Pancreas (tissue), 10 donors: ENCODE measurements at regions not wholly inside any gene's neighbourhood (a gene's known extent, or its start where the extent isn't known, plus 50 kb on each side); places are given as distances from the start of the nearest gene placed in this dataset.

ENCODE experiments used
- ATAC-seq, 4 donors: fragments of 200-7000 bp; cut with Tn5 transposase; one replicate each; pipeline versions ENCODE4 v1.8.0 to v1.9.1; 2020; ENCODE audit warnings: mild to moderate bottlenecking in 4 of 4, moderate library complexity in 4 of 4
- DNase-seq, 6 donors: peaks; one replicate each; pipeline ENCODE4 v3.0.0-alpha.2; 2020
- FAIRE-seq: peaks from 2 replicates; lab custom pipeline; 2012; peaks lifted over from hg19 to GRCh38; lab: Jason Lieb, UNC
- H3K27ac ChIP-seq, 4 donors: fragments of 200-600 bp; sonication (generic); 1 replicate in 3 of 4; 2 replicates in 1 of 4; pipeline versions ENCODE4 v1.5.0 to v1.8.0; 2020
- H3K27me3 ChIP-seq, 4 donors: fragments of 200-600 bp; one replicate each; pipeline ENCODE4 v1.8.0; 2021
- H3K36me3 ChIP-seq, 3 donors: fragments of 200-600 bp; sonication (generic) in 1 of 3; one replicate each; pipeline versions ENCODE4 v1.5.0 to v1.8.0; 2020 to 2021
- H3K4me1 ChIP-seq, 3 donors: fragments of 200-600 bp; one replicate each; pipeline ENCODE4 v1.8.0; 2021
- H3K4me3 ChIP-seq, 4 donors: fragments of 200-600 bp; sonication (generic) in 2 of 4; one replicate each; pipeline versions ENCODE4 v1.5.0 to v1.8.0; 2020 to 2021
- H3K9me3 ChIP-seq, 4 donors: fragments of 200-600 bp; one replicate each; pipeline ENCODE4 v1.8.0; 2021
- WGBS, 2 donors: extraction: QIAGEN DNeasy Blood & Tissue Kit; methylation state at CpG; one replicate each; pipeline ENCODE4 v1.1.7; 2013; 5-methylcytosine and 5-hydroxymethylcytosine counted together
- intact Hi-C, 3 donors: fragments of 100-400 bp; cut with DNase I; formaldehyde crosslinking; loops; one replicate each; pipeline versions ENCODE4 v1.11.1 to v1.14.2; 2022
- TF ChIP-seq, protein P1 (sequence below), 4 donors: fragments of 200-600 bp; sonication (generic) in 3 of 4; IDR thresholded peaks; one replicate each; pipeline versions ENCODE4 v1.5.0 to v1.8.0; 2021; ENCODE audit warnings: antibody characterized with exemption in 4 of 4
- donor health status: healthy with polysubstance abuse.
- donor health status: DM: no; HTN: no; CAD: no; lungs with moderate emphysema.
- donor health status: DM: no; HTN: no; CAD: no.
- donor health status: control.
- donor health status: control.
- donor health status: Bipolar disorder and iron deficiency.
- donor health status: DM: yes; HTN: yes; CAD: no.
- donor health status: DM: no; HTN: no; CAD: no.
- donor health status: DM: no; HTN: no; CAD: no.
- donor health status: DM: yes; HTN: yes; CAD: no.

DNA sequence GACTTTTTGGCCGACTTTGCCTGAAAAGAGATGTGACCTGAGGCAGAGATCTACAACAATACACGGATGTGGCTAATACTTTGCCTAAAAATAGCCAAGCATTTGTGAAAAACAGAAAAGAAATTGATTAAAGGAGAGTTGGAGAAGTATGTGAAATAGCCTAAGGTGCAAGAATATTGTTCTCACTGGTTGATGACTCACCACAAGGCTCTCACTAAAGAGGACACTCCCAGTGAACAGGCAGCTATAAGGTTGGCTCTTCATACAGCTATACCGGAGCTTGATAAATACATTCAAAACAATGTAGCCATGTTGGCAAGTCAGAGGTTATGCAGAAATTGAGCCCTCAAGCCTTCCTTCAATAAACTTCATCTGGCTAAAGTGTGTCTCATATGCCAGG is 317.2 kb upstream of the GRAMD2B start:
- TF ChIP-seq, protein P1, sequence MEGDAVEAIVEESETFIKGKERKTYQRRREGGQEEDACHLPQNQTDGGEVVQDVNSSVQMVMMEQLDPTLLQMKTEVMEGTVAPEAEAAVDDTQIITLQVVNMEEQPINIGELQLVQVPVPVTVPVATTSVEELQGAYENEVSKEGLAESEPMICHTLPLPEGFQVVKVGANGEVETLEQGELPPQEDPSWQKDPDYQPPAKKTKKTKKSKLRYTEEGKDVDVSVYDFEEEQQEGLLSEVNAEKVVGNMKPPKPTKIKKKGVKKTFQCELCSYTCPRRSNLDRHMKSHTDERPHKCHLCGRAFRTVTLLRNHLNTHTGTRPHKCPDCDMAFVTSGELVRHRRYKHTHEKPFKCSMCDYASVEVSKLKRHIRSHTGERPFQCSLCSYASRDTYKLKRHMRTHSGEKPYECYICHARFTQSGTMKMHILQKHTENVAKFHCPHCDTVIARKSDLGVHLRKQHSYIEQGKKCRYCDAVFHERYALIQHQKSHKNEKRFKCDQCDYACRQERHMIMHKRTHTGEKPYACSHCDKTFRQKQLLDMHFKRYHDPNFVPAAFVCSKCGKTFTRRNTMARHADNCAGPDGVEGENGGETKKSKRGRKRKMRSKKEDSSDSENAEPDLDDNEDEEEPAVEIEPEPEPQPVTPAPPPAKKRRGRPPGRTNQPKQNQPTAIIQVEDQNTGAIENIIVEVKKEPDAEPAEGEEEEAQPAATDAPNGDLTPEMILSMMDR (IDR thresholded peaks at IDR 0.05) = no peak
- Histone ChIP-seq H3K4me3 (no peak overlapping the region), H3K27ac (no peak overlapping the region), H3K27me3 (no peaks in the 10 kb centered on the region), H3K9me3 (no peaks in the 10 kb centered on the region), H3K36me3 (no peaks in the 10 kb centered on the region), H3K4me1 (no peaks in the 10 kb centered on the region)
- intact Hi-C loops = no loop called here
- DNase-seq = no peak
- no peak for ATAC-seq
- no peak for FAIRE-seq
- WGBS, 2 donors = 78% methylated on average over 3 of the region's 3 CpGs

GRCh38 chr5:126107381-126107780 is 315.8 kb upstream of the GRAMD2B start:
- no peaks in the 10 kb centered on the region for H3K36me3 ChIP-seq
- H3K9me3 ChIP-seq = no peaks in the 10 kb centered on the region
- no peak for ATAC-seq
- no peak for FAIRE-seq
- DNase-seq = no peak
- no peak overlapping the region for H3K4me3 ChIP-seq
- intact Hi-C loops = no loop called here
- TF ChIP-seq, protein P1 (IDR thresholded peaks at IDR 0.05) = no peak
- H3K27ac ChIP-seq = no peak overlapping the region
- 90 to 97% methylated on average over 2 of the region's 2 CpGs for WGBS, 2 donors
- H3K4me1 ChIP-seq = no peaks in the 10 kb centered on the region
- H3K27me3 ChIP-seq = no peaks in the 10 kb centered on the region

DNA sequence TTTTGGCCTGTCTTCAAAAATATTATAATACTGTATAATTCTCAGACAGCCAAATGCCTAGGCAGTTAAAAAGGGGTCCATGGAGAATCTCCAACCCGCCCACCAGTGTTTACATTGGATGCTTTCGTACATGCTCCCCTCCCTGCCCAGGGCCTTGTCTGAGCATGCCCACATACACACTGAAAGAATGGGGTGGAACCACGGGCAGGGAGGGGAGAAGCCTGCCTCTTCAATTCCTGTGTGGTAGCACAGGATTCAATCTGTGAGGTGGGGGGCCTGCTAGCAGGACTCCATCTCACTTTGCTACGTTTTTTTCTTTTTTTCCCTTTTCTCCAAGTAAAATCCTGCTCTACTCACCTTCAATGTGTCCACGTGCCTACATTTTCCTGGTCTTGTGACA is 314.7 kb upstream of the GRAMD2B start:
- ATAC-seq = no peak
- WGBS, 2 donors = 78 to 82% methylated on average over 5 of the region's 5 CpGs

GRCh38 chr5:126115059-126115629 is 308.1 kb upstream of the GRAMD2B start:
- intact Hi-C loops = no loop called here
- FAIRE-seq (no peak), DNase-seq (no peak), ATAC-seq (no peak)
- 54 to 56% methylated on average over 2 of the region's 2 CpGs for WGBS, 2 donors
- Histone ChIP-seq H3K27ac (no peak overlapping the region), H3K27me3 (no peaks in the 10 kb centered on the region), H3K36me3 (no peaks in the 10 kb centered on the region), H3K4me1 (no peaks in the 10 kb centered on the region), H3K9me3 (no peaks in the 10 kb centered on the region), H3K4me3 (no peak overlapping the region)
- TF ChIP-seq, protein P1 (IDR thresholded peaks at IDR 0.05) = no peak

More for the DNA sequence above, 314.7 kb upstream of the GRAMD2B start:
- H3K4me1 ChIP-seq = no peaks in the 10 kb centered on the region
- intact Hi-C loops = no loop called here
- FAIRE-seq (no peak), DNase-seq (no peak)
- no peaks in the 10 kb centered on the region for H3K36me3 ChIP-seq
- H3K27me3 ChIP-seq = no peaks in the 10 kb centered on the region
- H3K27ac ChIP-seq = no peak overlapping the region
- no peaks in the 10 kb centered on the region for H3K9me3 ChIP-seq
- H3K4me3 ChIP-seq = no peak overlapping the region
- TF ChIP-seq, protein P1 (IDR thresholded peaks at IDR 0.05) = no peak

DNA sequence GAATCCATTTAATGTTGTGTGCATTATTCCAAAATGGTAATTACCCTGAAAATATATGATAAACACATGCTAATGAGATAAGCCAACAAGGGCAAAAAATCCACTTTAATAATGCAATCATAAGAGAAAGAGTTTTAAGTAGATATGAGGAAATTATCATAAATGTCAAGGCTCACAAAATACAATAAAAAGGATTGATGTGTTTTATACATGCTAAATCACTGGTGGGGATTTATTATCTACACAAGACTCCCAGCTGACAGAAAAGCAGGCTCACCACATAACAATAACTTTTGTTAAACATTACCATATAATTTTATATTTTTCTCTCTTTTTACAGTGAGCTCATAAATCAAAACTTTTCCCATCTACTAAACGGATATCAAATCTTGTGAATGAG is 306.2 kb upstream of the GRAMD2B start:
- H3K9me3 ChIP-seq = no peaks in the 10 kb centered on the region
- H3K4me3 ChIP-seq = no peak overlapping the region
- intact Hi-C loops = no loop called here
- DNase-seq (no peak), FAIRE-seq (no peak), ATAC-seq (no peak)
- H3K27ac ChIP-seq = no peak overlapping the region
- H3K27me3 ChIP-seq = no peaks in the 10 kb centered on the region
- TF ChIP-seq, protein P1 (IDR thresholded peaks at IDR 0.05) = no peak
- 17 to 19% methylated on average over 1 of the region's 1 CpG for WGBS, 2 donors
- H3K4me1 ChIP-seq = no peaks in the 10 kb centered on the region
- no peaks in the 10 kb centered on the region for H3K36me3 ChIP-seq
